ENCODE measurements at regions not wholly inside any gene's neighbourhood (a gene's known extent, or its start where the extent isn't known, plus 50 kb on each side); places are given as distances from the start of the nearest gene placed in this dataset.

- H3K4me1 ChIP-seq (ENCODE audit: control insufficient read depth, insufficient read depth, low read length): peaks cover 13% of the 10 kb centered on the region
- WGBS (ENCODE audit: insufficient coverage): 90% methylated on average over 6 of the region's 12 CpGs
Measured at GRCh38 chr5:142222866-142223558, 101.8 kb downstream of the SPRY4 start.

GRCh38 chr5:142222225-142222865, 102.5 kb downstream of the SPRY4 start:
- Histone ChIP-seq H3K4me3 (ENCODE audit: low read depth, low read length) (no peak overlapping the region), H3K4me1 (ENCODE audit: control insufficient read depth, insufficient read depth, low read length) (peaks cover 13% of the 10 kb centered on the region), H3K27me3 (ENCODE audit: control insufficient read depth, insufficient read depth, low read length) (no peaks in the 10 kb centered on the region), H3K36me3 (ENCODE audit: control insufficient read depth, insufficient read depth, low read length) (no peaks in the 10 kb centered on the region), H3K27ac (ENCODE audit: low read depth, low read length) (no peak overlapping the region), H3K9me3 (ENCODE audit: control insufficient read depth, insufficient read depth, low read length) (no peaks in the 10 kb centered on the region)
- peak in 1 of 6 donors; percentile 65 for DNase-seq (ENCODE audit: low read depth in 4 of 6, low spot score in 6 of 6)
- 69% methylated on average over 4 of the region's 14 CpGs for WGBS (ENCODE audit: insufficient coverage)

More at GRCh38 chr5:142222866-142223558, 101.8 kb downstream of the SPRY4 start:
- H3K27ac ChIP-seq (ENCODE audit: low read depth, low read length): no peak overlapping the region
- no peaks in the 10 kb centered on the region for H3K9me3 ChIP-seq (ENCODE audit: control insufficient read depth, insufficient read depth, low read length)
- no peaks in the 10 kb centered on the region for H3K36me3 ChIP-seq (ENCODE audit: control insufficient read depth, insufficient read depth, low read length)
- H3K4me3 ChIP-seq (ENCODE audit: low read depth, low read length): no peak overlapping the region
- no peaks in the 10 kb centered on the region for H3K27me3 ChIP-seq (ENCODE audit: control insufficient read depth, insufficient read depth, low read length)
- DNase-seq (ENCODE audit: low read depth in 4 of 6, low spot score in 6 of 6): no peak

- WGBS (ENCODE audit: insufficient coverage): 75% methylated on average over 8 of the region's 11 CpGs
- Histone ChIP-seq H3K27ac (ENCODE audit: low read depth, low read length) (peak overlapping the region; percentile 33), H3K27me3 (ENCODE audit: control insufficient read depth, insufficient read depth, low read length) (no peaks in the 10 kb centered on the region), H3K9me3 (ENCODE audit: control insufficient read depth, insufficient read depth, low read length) (no peaks in the 10 kb centered on the region), H3K4me1 (ENCODE audit: control insufficient read depth, insufficient read depth, low read length) (peaks cover 16% of the 10 kb centered on the region), H3K4me3 (ENCODE audit: low read depth, low read length) (no peak overlapping the region), H3K36me3 (ENCODE audit: control insufficient read depth, insufficient read depth, low read length) (no peaks in the 10 kb centered on the region)
- DNase-seq (ENCODE audit: low read depth in 4 of 6, low spot score in 6 of 6): peak in 1 of 6 donors; percentile 32
Measured at GRCh38 chr5:142221091-142221860, 103.5 kb downstream of the SPRY4 start.

- WGBS (ENCODE audit: insufficient coverage): 92% methylated on average over 5 of the region's 7 CpGs
- no peak for DNase-seq (ENCODE audit: low read depth in 4 of 6, low spot score in 6 of 6)
- Histone ChIP-seq H3K27ac (ENCODE audit: low read depth, low read length) (no peak overlapping the region), H3K36me3 (ENCODE audit: control insufficient read depth, insufficient read depth, low read length) (no peaks in the 10 kb centered on the region), H3K4me3 (ENCODE audit: low read depth, low read length) (no peak overlapping the region), H3K4me1 (ENCODE audit: control insufficient read depth, insufficient read depth, low read length) (peaks cover 17% of the 10 kb centered on the region), H3K9me3 (ENCODE audit: control insufficient read depth, insufficient read depth, low read length) (no peaks in the 10 kb centered on the region), H3K27me3 (ENCODE audit: control insufficient read depth, insufficient read depth, low read length) (no peaks in the 10 kb centered on the region)
Measured at GRCh38 chr5:142219146-142219545, 105.7 kb downstream of the SPRY4 start.

- Histone ChIP-seq H3K36me3 (ENCODE audit: control insufficient read depth, insufficient read depth, low read length) (no peaks in the 10 kb centered on the region), H3K4me1 (ENCODE audit: control insufficient read depth, insufficient read depth, low read length) (peaks cover 12% of the 10 kb centered on the region), H3K4me3 (ENCODE audit: low read depth, low read length) (no peak overlapping the region), H3K27ac (ENCODE audit: low read depth, low read length) (no peak overlapping the region), H3K27me3 (ENCODE audit: control insufficient read depth, insufficient read depth, low read length) (no peaks in the 10 kb centered on the region), H3K9me3 (ENCODE audit: control insufficient read depth, insufficient read depth, low read length) (no peaks in the 10 kb centered on the region)
- no peak for DNase-seq (ENCODE audit: low read depth in 4 of 6, low spot score in 6 of 6)
- WGBS (ENCODE audit: insufficient coverage): 92% methylated on average over 3 of the region's 3 CpGs
Measured at GRCh38 chr5:142216931-142217330, 107.9 kb downstream of the SPRY4 start.

GRCh38 chr5:142215915-142216681, 107.5 kb downstream of the NDFIP1 start:
- 71% methylated on average over 10 of the region's 14 CpGs for WGBS (ENCODE audit: insufficient coverage)
- DNase-seq (ENCODE audit: low read depth in 4 of 6, low spot score in 6 of 6): peak in 2 of 6 donors; percentile 3 to 65
- Histone ChIP-seq H3K27ac (ENCODE audit: low read depth, low read length) (peak overlapping the region; percentile 61), H3K4me1 (ENCODE audit: control insufficient read depth, insufficient read depth, low read length) (peaks cover 12% of the 10 kb centered on the region), H3K27me3 (ENCODE audit: control insufficient read depth, insufficient read depth, low read length) (no peaks in the 10 kb centered on the region), H3K9me3 (ENCODE audit: control insufficient read depth, insufficient read depth, low read length) (no peaks in the 10 kb centered on the region), H3K4me3 (ENCODE audit: low read depth, low read length) (no peak overlapping the region), H3K36me3 (ENCODE audit: control insufficient read depth, insufficient read depth, low read length) (no peaks in the 10 kb centered on the region)

GRCh38 chr5:142213077-142213476, 104.5 kb downstream of the NDFIP1 start:
- no peak overlapping the region for H3K27ac ChIP-seq (ENCODE audit: low read depth, low read length)
- no peaks in the 10 kb centered on the region for H3K9me3 ChIP-seq (ENCODE audit: control insufficient read depth, insufficient read depth, low read length)
- H3K27me3 ChIP-seq (ENCODE audit: control insufficient read depth, insufficient read depth, low read length): no peaks in the 10 kb centered on the region
- H3K4me3 ChIP-seq (ENCODE audit: low read depth, low read length): no peak overlapping the region
- H3K36me3 ChIP-seq (ENCODE audit: control insufficient read depth, insufficient read depth, low read length): no peaks in the 10 kb centered on the region
- no peak for DNase-seq (ENCODE audit: low read depth in 4 of 6, low spot score in 6 of 6)
- WGBS (ENCODE audit: insufficient coverage): no CpG with 5 or more reads among the region's 2 CpGs
- peaks cover 9% of the 10 kb centered on the region for H3K4me1 ChIP-seq (ENCODE audit: control insufficient read depth, insufficient read depth, low read length)

- no peak for DNase-seq (ENCODE audit: low read depth in 4 of 6, low spot score in 6 of 6)
- WGBS (ENCODE audit: insufficient coverage): 83% methylated on average over 1 of the region's 3 CpGs
Measured at GRCh38 chr5:142211918-142212317, 103.3 kb downstream of the NDFIP1 start.

GRCh38 chr5:142210864-142211412, 102.4 kb downstream of the NDFIP1 start:
- H3K4me1 ChIP-seq (ENCODE audit: control insufficient read depth, insufficient read depth, low read length): peaks cover 3% of the 10 kb centered on the region
- no peak overlapping the region for H3K27ac ChIP-seq (ENCODE audit: low read depth, low read length)
- no peaks in the 10 kb centered on the region for H3K36me3 ChIP-seq (ENCODE audit: control insufficient read depth, insufficient read depth, low read length)
- H3K4me3 ChIP-seq (ENCODE audit: low read depth, low read length): no peak overlapping the region
- 87% methylated on average over 8 of the region's 11 CpGs for WGBS (ENCODE audit: insufficient coverage)
- no peaks in the 10 kb centered on the region for H3K9me3 ChIP-seq (ENCODE audit: control insufficient read depth, insufficient read depth, low read length)
- H3K27me3 ChIP-seq (ENCODE audit: control insufficient read depth, insufficient read depth, low read length): no peaks in the 10 kb centered on the region
- DNase-seq (ENCODE audit: low read depth in 4 of 6, low spot score in 6 of 6): no peak

More at GRCh38 chr5:142211918-142212317, 103.3 kb downstream of the NDFIP1 start:
- Histone ChIP-seq H3K9me3 (ENCODE audit: control insufficient read depth, insufficient read depth, low read length) (no peaks in the 10 kb centered on the region), H3K27me3 (ENCODE audit: control insufficient read depth, insufficient read depth, low read length) (no peaks in the 10 kb centered on the region), H3K4me3 (ENCODE audit: low read depth, low read length) (no peak overlapping the region), H3K27ac (ENCODE audit: low read depth, low read length) (no peak overlapping the region), H3K36me3 (ENCODE audit: control insufficient read depth, insufficient read depth, low read length) (no peaks in the 10 kb centered on the region), H3K4me1 (ENCODE audit: control insufficient read depth, insufficient read depth, low read length) (peaks cover 9% of the 10 kb centered on the region)

Measured in spinal cord (tissue), 9 donors.